ENCODE measurements at regions not wholly inside any gene's neighbourhood (a gene's known extent, or its start where the extent isn't known, plus 50 kb on each side); places are given as distances from the start of the nearest gene placed in this dataset.

DNA sequence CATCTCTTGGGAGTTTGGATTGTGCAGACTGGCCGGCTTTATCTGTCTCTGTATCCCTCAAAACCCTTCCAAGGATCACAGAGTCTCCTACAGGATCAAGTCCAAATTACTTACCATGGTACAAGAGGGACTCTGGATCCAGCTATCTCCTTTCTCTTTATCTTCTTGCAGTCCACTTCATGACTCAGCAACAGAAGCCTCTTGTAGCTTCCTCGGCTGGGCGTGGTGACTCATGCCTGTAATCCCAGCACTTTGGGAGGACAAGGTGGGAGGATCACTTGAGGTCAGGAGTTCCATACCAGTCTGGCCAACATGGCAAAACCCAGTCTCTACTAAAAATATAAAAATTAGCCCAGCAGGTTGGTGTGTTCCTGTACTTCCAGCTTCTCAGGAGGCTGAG lies 189.7 kb downstream of the BCAT1 start:
- no peaks in the 10 kb centered on the region for H3K79me2 ChIP-seq (ENCODE audit: control insufficient read depth, insufficient read depth, low read length)
- FAIRE-seq (peak; percentile 46), DNase-seq (ENCODE audit: low read depth, low spot score) (peak; percentile 13)
- dilution Hi-C loops (cut with MboI; ENCODE audit: extremely low pct_ligation_motif_present, low sequenced_read_pairs), result no loop called here
- H3K36me3 ChIP-seq (ENCODE audit: control insufficient read depth in 2 of 2, extremely low read depth in 1 of 2, insufficient read depth in 2 of 2, low read length in 2 of 2), result no peaks in the 10 kb centered on the region
- no peaks in the 10 kb centered on the region for H3K9me3 ChIP-seq (ENCODE audit: control insufficient read depth, low read depth, low read length)
- H3K9me1 ChIP-seq (ENCODE audit: control insufficient read depth, extremely low read depth, insufficient read depth, low read length), result no peaks in the 10 kb centered on the region
- TF ChIP-seq EZH2 (IDR thresholded peaks at IDR 0.05; ENCODE audit: low read length) (no peak), CTCF (optimal IDR thresholded peaks at IDR 0.05 in 1 of 3, IDR thresholded peaks at IDR 0.05 in 1 of 3, conservative IDR thresholded peaks at IDR 0.05 in 1 of 3; ENCODE audit: extremely low read depth in 1 of 3, insufficient read depth in 2 of 3, low read length in 3 of 3) (no peak)
- no peak overlapping the region for H3K9ac ChIP-seq (ENCODE audit: control insufficient read depth, extremely low read depth, insufficient read depth, low read length)
- H4K20me1 ChIP-seq (ENCODE audit: control insufficient read depth, extremely low read depth, insufficient read depth, low read length), result no peaks in the 10 kb centered on the region
- peaks cover 27% of the 10 kb centered on the region for H3K4me1 ChIP-seq (ENCODE audit: control insufficient read depth, extremely low read depth, insufficient read depth, low read length)
- no peak overlapping the region for H3K27ac ChIP-seq (ENCODE audit: control insufficient read depth, insufficient read depth, low read length)
- no peaks in the 10 kb centered on the region for H3K27me3 ChIP-seq (ENCODE audit: control insufficient read depth, extremely low read depth, insufficient read depth, low read length)
- H3K4me2 ChIP-seq (ENCODE audit: control insufficient read depth, extremely low read depth, insufficient read depth, low read depth, low read length), result no peak overlapping the region
- no peak overlapping the region for H3K4me3 ChIP-seq (ENCODE audit: control insufficient read depth in 2 of 3, extremely low read depth in 1 of 3, insufficient read depth in 2 of 3, low read depth in 1 of 3, low read length in 3 of 3)
- H2AFZ ChIP-seq (ENCODE audit: control insufficient read depth, low read length), result no peak overlapping the region

DNA sequence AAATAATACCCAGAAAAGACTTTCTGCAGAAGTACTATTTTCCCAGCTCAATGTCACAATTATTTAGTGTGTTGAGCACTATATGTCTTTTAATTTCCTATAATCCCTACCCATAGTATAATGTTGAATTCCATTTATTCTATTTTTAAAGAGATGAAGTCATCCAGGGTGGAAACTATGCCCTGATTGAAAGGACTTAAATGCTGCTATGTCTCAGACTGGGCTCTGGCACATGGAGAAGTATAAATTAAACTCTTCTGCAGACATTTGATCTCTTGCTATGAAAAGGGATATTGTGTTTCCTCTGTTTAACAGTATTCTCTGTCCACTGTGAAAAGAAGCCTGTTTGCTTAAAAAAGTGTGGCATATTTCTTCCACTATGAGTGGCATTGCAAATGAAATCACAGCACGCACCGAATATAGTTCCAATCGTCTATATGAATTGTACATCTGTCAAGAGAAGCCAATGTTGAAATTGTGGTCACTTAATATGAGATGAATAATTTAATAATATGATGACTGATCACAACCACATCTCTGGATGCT lies 192.3 kb downstream of the BCAT1 start:
- no peaks in the 10 kb centered on the region for H4K20me1 ChIP-seq (ENCODE audit: control insufficient read depth, extremely low read depth, insufficient read depth, low read length)
- no peak for DNase-seq (ENCODE audit: low read depth, low spot score)
- FAIRE-seq, result no peak
- H3K27ac ChIP-seq (ENCODE audit: control insufficient read depth, insufficient read depth, low read length), result no peak overlapping the region
- no peak overlapping the region for H3K4me2 ChIP-seq (ENCODE audit: control insufficient read depth, extremely low read depth, insufficient read depth, low read depth, low read length)
- H3K4me1 ChIP-seq (ENCODE audit: control insufficient read depth, extremely low read depth, insufficient read depth, low read length), result peaks cover 39% of the 10 kb centered on the region
- dilution Hi-C loops (cut with MboI; ENCODE audit: extremely low pct_ligation_motif_present, low sequenced_read_pairs), result no loop called here
- no peak overlapping the region for H3K9ac ChIP-seq (ENCODE audit: control insufficient read depth, extremely low read depth, insufficient read depth, low read length)
- no peaks in the 10 kb centered on the region for H3K27me3 ChIP-seq (ENCODE audit: control insufficient read depth, extremely low read depth, insufficient read depth, low read length)
- no peaks in the 10 kb centered on the region for H3K9me3 ChIP-seq (ENCODE audit: control insufficient read depth, low read depth, low read length)
- H3K36me3 ChIP-seq (ENCODE audit: control insufficient read depth in 2 of 2, extremely low read depth in 1 of 2, insufficient read depth in 2 of 2, low read length in 2 of 2), result no peaks in the 10 kb centered on the region
- H2AFZ ChIP-seq (ENCODE audit: control insufficient read depth, low read length), result no peak overlapping the region
- no peaks in the 10 kb centered on the region for H3K9me1 ChIP-seq (ENCODE audit: control insufficient read depth, extremely low read depth, insufficient read depth, low read length)
- TF ChIP-seq CTCF (optimal IDR thresholded peaks at IDR 0.05 in 1 of 3, IDR thresholded peaks at IDR 0.05 in 1 of 3, conservative IDR thresholded peaks at IDR 0.05 in 1 of 3; ENCODE audit: extremely low read depth in 1 of 3, insufficient read depth in 2 of 3, low read length in 3 of 3) (no peak), EZH2 (IDR thresholded peaks at IDR 0.05; ENCODE audit: low read length) (no peak)
- no peak overlapping the region for H3K4me3 ChIP-seq (ENCODE audit: control insufficient read depth in 2 of 3, extremely low read depth in 1 of 3, insufficient read depth in 2 of 3, low read depth in 1 of 3, low read length in 3 of 3)
- H3K79me2 ChIP-seq (ENCODE audit: control insufficient read depth, insufficient read depth, low read length), result no peaks in the 10 kb centered on the region

Data from keratinocyte (primary cell).